Ureter (tissue), 1 donor: ENCODE measurements at regions not wholly inside any gene's neighbourhood (a gene's known extent, or its start where the extent isn't known, plus 50 kb on each side); places are given as distances from the start of the nearest gene placed in this dataset.

Experiments used
- DNase-seq: peaks from one replicate; pipeline ENCODE4 v3.0.0-alpha.2; 2020; ENCODE audit warnings: low spot score
- donor health status: DM: yes; HTN: yes; CAD: no.

GRCh38 chr18:76610012-76610411 lies 115.0 kb upstream of the ZNF516 start:
- no peak for DNase-seq

- no peak for DNase-seq
These were observed 110.4 kb upstream of the ZNF516 start for GRCh38 chr18:76605341-76605929.

- DNase-seq: no peak
These were observed 109.8 kb upstream of the ZNF516 start for GRCh38 chr18:76604935-76605240.

- no peak for DNase-seq
These were observed 109.3 kb upstream of the ZNF516 start for GRCh38 chr18:76604108-76604934.

GRCh38 chr18:76602191-76602590 lies 107.1 kb upstream of the ZNF516 start:
- peak; percentile 27 for DNase-seq

- peak; percentile 34 for DNase-seq
These were observed 105.0 kb upstream of the ZNF516 start for GRCh38 chr18:76600076-76600475.

- DNase-seq: no peak
These were observed 99.9 kb upstream of the ZNF516 start for GRCh38 chr18:76594966-76595365.

GRCh38 chr18:76593843-76594242 lies 98.8 kb upstream of the ZNF516 start:
- no peak for DNase-seq

- DNase-seq: no peak
These were observed 97.9 kb upstream of the ZNF516 start for GRCh38 chr18:76592981-76593381.

- no peak for DNase-seq
These were observed 97.1 kb upstream of the ZNF516 start for GRCh38 chr18:76592096-76592495.

GRCh38 chr18:76589866-76590265 lies 94.8 kb upstream of the ZNF516 start:
- DNase-seq: no peak

- DNase-seq: no peak
These were observed 94.3 kb upstream of the ZNF516 start for GRCh38 chr18:76589316-76589715.

- DNase-seq: no peak
These were observed 93.7 kb upstream of the ZNF516 start for GRCh38 chr18:76588601-76589226.

- no peak for DNase-seq
These were observed 92.8 kb upstream of the ZNF516 start for GRCh38 chr18:76587879-76588271.

GRCh38 chr18:76587147-76587878 lies 92.3 kb upstream of the ZNF516 start:
- no peak for DNase-seq

- DNase-seq: no peak
These were observed 89.6 kb upstream of the ZNF516 start for GRCh38 chr18:76584414-76585310.

- no peak for DNase-seq
These were observed 86.2 kb upstream of the ZNF516 start for GRCh38 chr18:76581261-76581660.

GRCh38 chr18:76580288-76580962 lies 85.4 kb upstream of the ZNF516 start:
- no peak for DNase-seq

- no peak for DNase-seq
These were observed 84.3 kb upstream of the ZNF516 start for GRCh38 chr18:76579301-76579695.

- no peak for DNase-seq
These were observed 83.7 kb upstream of the ZNF516 start for GRCh38 chr18:76578571-76579300.
